ENCODE measurements at regions not wholly inside any gene's neighbourhood (a gene's known extent, or its start where the extent isn't known, plus 50 kb on each side); places are given as distances from the start of the nearest gene placed in this dataset.

DNA sequence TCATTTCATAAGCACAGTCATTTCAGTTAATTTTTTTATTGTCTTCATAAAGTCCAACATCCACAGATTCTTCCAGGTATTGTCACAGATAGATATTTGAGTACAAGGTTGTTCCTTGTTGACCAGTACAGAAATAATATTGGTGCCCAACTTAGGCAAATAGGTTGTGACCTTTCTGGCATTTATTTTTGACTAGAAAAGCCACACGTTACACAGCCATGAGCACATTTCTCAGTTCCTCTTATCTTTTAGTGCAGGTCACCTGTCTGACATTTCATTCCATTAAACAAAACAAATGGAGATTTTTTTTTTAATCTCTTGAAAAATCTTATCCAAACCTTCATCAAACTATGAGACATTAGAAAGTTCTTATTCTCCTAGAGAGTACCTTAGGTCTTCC lies 428.8 kb downstream of the ZNF521 start:
- Mint-ChIP-seq H3K9me3 (no peaks in the 10 kb centered on the region), H3K4me3 (peak overlapping the region; percentile 66), H3K4me1 (peaks cover 73% of the 10 kb centered on the region), H3K27me3 (no peaks in the 10 kb centered on the region), H3K36me3 (ENCODE audit: low read depth) (no peaks in the 10 kb centered on the region), H3K27ac (peak overlapping the region; percentile 71)
- ATAC-seq (ENCODE audit: low read depth) (peak; percentile 76), DNase-seq (no peak)
- TF ChIP-seq, protein P1, sequence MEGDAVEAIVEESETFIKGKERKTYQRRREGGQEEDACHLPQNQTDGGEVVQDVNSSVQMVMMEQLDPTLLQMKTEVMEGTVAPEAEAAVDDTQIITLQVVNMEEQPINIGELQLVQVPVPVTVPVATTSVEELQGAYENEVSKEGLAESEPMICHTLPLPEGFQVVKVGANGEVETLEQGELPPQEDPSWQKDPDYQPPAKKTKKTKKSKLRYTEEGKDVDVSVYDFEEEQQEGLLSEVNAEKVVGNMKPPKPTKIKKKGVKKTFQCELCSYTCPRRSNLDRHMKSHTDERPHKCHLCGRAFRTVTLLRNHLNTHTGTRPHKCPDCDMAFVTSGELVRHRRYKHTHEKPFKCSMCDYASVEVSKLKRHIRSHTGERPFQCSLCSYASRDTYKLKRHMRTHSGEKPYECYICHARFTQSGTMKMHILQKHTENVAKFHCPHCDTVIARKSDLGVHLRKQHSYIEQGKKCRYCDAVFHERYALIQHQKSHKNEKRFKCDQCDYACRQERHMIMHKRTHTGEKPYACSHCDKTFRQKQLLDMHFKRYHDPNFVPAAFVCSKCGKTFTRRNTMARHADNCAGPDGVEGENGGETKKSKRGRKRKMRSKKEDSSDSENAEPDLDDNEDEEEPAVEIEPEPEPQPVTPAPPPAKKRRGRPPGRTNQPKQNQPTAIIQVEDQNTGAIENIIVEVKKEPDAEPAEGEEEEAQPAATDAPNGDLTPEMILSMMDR (IDR thresholded peaks at IDR 0.05): no peak
- ChIA-PET CTCF (no interaction called here), POLR2A (no interaction called here)
- intact Hi-C loops (cut with micrococcal nuclease): loop anchor here (1.0 kb wide), 2 partner anchors 41 to 429 kb away; partner anchors contain the start of gene ZNF521

DNA sequence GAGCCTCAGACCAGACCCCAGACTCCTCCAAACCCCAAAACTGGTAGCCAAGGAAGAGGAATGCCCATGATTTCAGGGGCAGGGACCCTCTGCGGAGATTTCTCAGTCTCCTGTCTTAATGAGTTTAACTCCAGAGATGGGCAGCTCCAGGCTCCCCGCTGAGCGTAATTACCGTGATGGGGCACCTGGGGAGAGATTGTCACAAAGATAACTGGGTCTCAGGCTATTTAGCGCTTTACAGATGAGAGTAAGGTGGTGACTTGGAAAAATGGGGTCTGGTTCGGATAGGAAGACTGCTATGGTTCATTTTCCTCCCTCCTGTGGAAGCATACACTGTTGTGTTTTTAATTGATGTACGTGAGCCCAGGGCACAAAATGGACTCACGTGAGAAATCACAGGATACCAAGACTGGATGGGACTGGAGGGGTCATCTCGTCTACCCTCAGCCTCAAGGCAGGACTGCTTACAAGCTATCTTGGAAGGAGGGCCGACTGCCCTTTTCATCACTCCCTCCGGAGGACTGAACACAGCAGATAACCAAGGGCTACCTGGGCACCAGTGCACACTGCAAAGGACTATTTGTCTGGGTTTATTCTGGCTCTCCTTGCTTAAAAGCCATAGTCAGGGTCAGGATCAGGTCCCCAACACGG lies 427.8 kb downstream of the ZNF521 start:
- ChIA-PET CTCF (no interaction called here), POLR2A (no interaction called here)
- Mint-ChIP-seq H3K4me3 (peak overlapping the region; percentile 66), H3K36me3 (ENCODE audit: low read depth) (no peaks in the 10 kb centered on the region), H3K9me3 (no peaks in the 10 kb centered on the region), H3K4me1 (peaks cover 82% of the 10 kb centered on the region), H3K27ac (peak overlapping the region; percentile 71), H3K27me3 (no peaks in the 10 kb centered on the region)
- ATAC-seq (ENCODE audit: low read depth) (no peak), DNase-seq (no peak)
- TF ChIP-seq, protein P1 (IDR thresholded peaks at IDR 0.05): no peak
- intact Hi-C loops (cut with micrococcal nuclease): no loop called here

DNA sequence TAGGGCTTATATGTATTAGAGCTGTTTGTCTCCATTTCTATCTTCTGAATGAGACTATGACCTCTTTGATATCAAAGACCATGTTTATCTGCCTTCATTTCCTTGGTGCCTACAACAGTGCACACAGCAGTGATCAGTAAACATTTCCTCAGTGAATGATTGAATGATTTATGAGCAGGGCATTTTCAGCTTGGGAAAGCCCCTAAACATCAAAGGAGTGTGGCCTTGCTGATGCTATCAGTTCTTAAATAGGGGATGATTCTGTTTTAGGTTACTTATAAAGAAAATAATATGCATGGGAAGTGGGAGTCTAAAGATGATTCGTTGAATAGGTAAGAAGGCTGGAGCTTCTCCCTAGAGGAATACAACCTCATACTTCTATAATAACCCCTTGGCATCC lies 425.3 kb downstream of the ZNF521 start:
- TF ChIP-seq, protein P1 (IDR thresholded peaks at IDR 0.05): no peak
- CTCF ChIA-PET: no interaction called here
- Mint-ChIP-seq H3K27ac (peak overlapping the region; percentile 37), H3K9me3 (no peaks in the 10 kb centered on the region), H3K4me1 (peaks cover 95% of the 10 kb centered on the region), H3K36me3 (ENCODE audit: low read depth) (no peaks in the 10 kb centered on the region), H3K27me3 (no peaks in the 10 kb centered on the region), H3K4me3 (peak overlapping the region; percentile 13)
- no peak for DNase-seq
- POLR2A ChIA-PET: no interaction called here
- peak; percentile 56 for ATAC-seq (ENCODE audit: low read depth)
- intact Hi-C loops (cut with micrococcal nuclease): no loop called here

- ChIA-PET CTCF (no interaction called here), POLR2A (no interaction called here)
- DNase-seq (no peak), ATAC-seq (ENCODE audit: low read depth) (peak; percentile 33)
- H3K27ac Mint-ChIP-seq: peak overlapping the region; percentile 81
- no peaks in the 10 kb centered on the region for H3K27me3 Mint-ChIP-seq
- H3K36me3 Mint-ChIP-seq (ENCODE audit: low read depth): no peaks in the 10 kb centered on the region
- H3K4me3 Mint-ChIP-seq: peak overlapping the region; percentile 58
- intact Hi-C loops (cut with micrococcal nuclease): no loop called here
- no peaks in the 10 kb centered on the region for H3K9me3 Mint-ChIP-seq
- peaks cover 79% of the 10 kb centered on the region for H3K4me1 Mint-ChIP-seq
- TF ChIP-seq, protein P1 (IDR thresholded peaks at IDR 0.05): no peak
Observed at GRCh38 chr18:24928301-24928878, 423.6 kb downstream of the ZNF521 start.

- peaks cover 61% of the 10 kb centered on the region for H3K4me1 Mint-ChIP-seq
- H3K27ac Mint-ChIP-seq: peak overlapping the region; percentile 63
- DNase-seq: no peak
- ATAC-seq (ENCODE audit: low read depth): no peak
- intact Hi-C loops (cut with micrococcal nuclease): no loop called here
- no peaks in the 10 kb centered on the region for H3K36me3 Mint-ChIP-seq (ENCODE audit: low read depth)
- CTCF ChIA-PET: no interaction called here
- no peaks in the 10 kb centered on the region for H3K9me3 Mint-ChIP-seq
- POLR2A ChIA-PET: no interaction called here
- H3K27me3 Mint-ChIP-seq: no peaks in the 10 kb centered on the region
- H3K4me3 Mint-ChIP-seq: no peak overlapping the region
- TF ChIP-seq, protein P1 (IDR thresholded peaks at IDR 0.05): no peak
Observed at GRCh38 chr18:24930478-24930877, 421.5 kb downstream of the ZNF521 start.

Data from activated B cell treated with CpG ODN at 0.5 μM for 24 hours (primary cell).